ENCODE measurements at regions not wholly inside any gene's neighbourhood (a gene's known extent, or its start where the extent isn't known, plus 50 kb on each side); places are given as distances from the start of the nearest gene placed in this dataset.
A peak's percentile ranks its signal among the peaks of the same experiment; 100 is the strongest.
"Not testable (repeated sequence)": the region's sequence is repeated elsewhere in the genome, so short reads cannot be mapped to it uniquely, and the experiment has no call there.

GRCh38 chr21:17738176-17738953 is 80.8 kb downstream of the C21orf91 start:
- DNase-seq = no peak

- no peak for DNase-seq
Observed at GRCh38 chr21:17736072-17736471, 83.1 kb downstream of the C21orf91 start.

- DNase-seq = no peak
Observed at GRCh38 chr21:17733209-17733608, 85.9 kb downstream of the C21orf91 start.

- no peak for DNase-seq
Observed at GRCh38 chr21:17732306-17732705, 86.8 kb downstream of the C21orf91 start.

- DNase-seq = no peak
Observed at GRCh38 chr21:17731554-17731953, 87.6 kb downstream of the C21orf91 start.

GRCh38 chr21:17730782-17731181 is 88.4 kb downstream of the C21orf91 start:
- peak; percentile 52 for DNase-seq

GRCh38 chr21:17729455-17729854 is 89.7 kb downstream of the C21orf91 start:
- no peak for DNase-seq

- no peak for DNase-seq
Observed at GRCh38 chr21:17727361-17727760, 91.8 kb downstream of the C21orf91 start.

- no peak for DNase-seq
Observed at GRCh38 chr21:17726047-17726829, 92.9 kb downstream of the C21orf91 start.

GRCh38 chr21:17725339-17725738 is 93.8 kb downstream of the C21orf91 start:
- DNase-seq = no peak

GRCh38 chr21:17712887-17713286 is 100.2 kb upstream of the BTG3 start:
- DNase-seq = no peak

- peak; percentile 51 for DNase-seq
Observed at GRCh38 chr21:17711896-17712295, 99.2 kb upstream of the BTG3 start.

- no peak for DNase-seq
Observed at GRCh38 chr21:17709266-17709611, 96.5 kb upstream of the BTG3 start.

- DNase-seq = no peak
Observed at GRCh38 chr21:17708522-17709265, 96.0 kb upstream of the BTG3 start.

GRCh38 chr21:17699524-17700189 is 87.0 kb upstream of the BTG3 start:
- no peak for DNase-seq

- DNase-seq = no peak
Observed at GRCh38 chr21:17697473-17697872, 84.8 kb upstream of the BTG3 start.

- DNase-seq = not testable (repeated sequence)
Observed at GRCh38 chr21:17694416-17694815, 81.7 kb upstream of the BTG3 start.

- no peak for DNase-seq
Observed at GRCh38 chr21:17693801-17694200, 81.1 kb upstream of the BTG3 start.

GRCh38 chr21:17690078-17690494 is 77.4 kb upstream of the BTG3 start:
- peak; percentile 39 for DNase-seq

- DNase-seq = peak; percentile 99
Observed at GRCh38 chr21:17688912-17689874, 76.5 kb upstream of the BTG3 start.

GRCh38 chr21:17682924-17683323 is 70.2 kb upstream of the BTG3 start:
- no peak for DNase-seq

Measured in NCI-H226 (cell line).